ENCODE measurements at regions not wholly inside any gene's neighbourhood (a gene's known extent, or its start where the extent isn't known, plus 50 kb on each side); places are given as distances from the start of the nearest gene placed in this dataset.

GRCh38 chr10:107269626-107270025 lies 105.1 kb upstream of the SORCS1 start:
- TF ChIP-seq CTCF (IDR thresholded peaks at IDR 0.05) = no peak
- DNase-seq = no peak
- Histone ChIP-seq H3K4me1 (no peaks in the 10 kb centered on the region), H3K4me3 (no peak overlapping the region), H3K27me3 (no peaks in the 10 kb centered on the region), H3K9me3 (no peaks in the 10 kb centered on the region), H3K36me3 (no peaks in the 10 kb centered on the region), H3K27ac (no peak overlapping the region)
- intact Hi-C loops (cut with DNase I; ENCODE audit: low total_unique reads) = no loop called here

- intact Hi-C loops (cut with DNase I; ENCODE audit: low total_unique reads) = no loop called here
- no peak overlapping the region for H3K27ac ChIP-seq
- no peaks in the 10 kb centered on the region for H3K36me3 ChIP-seq
- no peaks in the 10 kb centered on the region for H3K9me3 ChIP-seq
- TF ChIP-seq CTCF (IDR thresholded peaks at IDR 0.05) = no peak
- DNase-seq = no peak
- no peaks in the 10 kb centered on the region for H3K4me1 ChIP-seq
- H3K4me3 ChIP-seq = no peak overlapping the region
- H3K27me3 ChIP-seq = no peaks in the 10 kb centered on the region
Observed at GRCh38 chr10:107264742-107265141, 100.2 kb upstream of the SORCS1 start.

GRCh38 chr10:107244122-107244521 lies 79.6 kb upstream of the SORCS1 start:
- Histone ChIP-seq H3K4me3 (no peak overlapping the region), H3K4me1 (no peaks in the 10 kb centered on the region), H3K27me3 (no peaks in the 10 kb centered on the region), H3K9me3 (no peaks in the 10 kb centered on the region), H3K27ac (no peak overlapping the region), H3K36me3 (no peaks in the 10 kb centered on the region)
- no peak for TF ChIP-seq CTCF (IDR thresholded peaks at IDR 0.05)
- DNase-seq = no peak
- intact Hi-C loops (cut with DNase I; ENCODE audit: low total_unique reads) = no loop called here

GRCh38 chr10:107238275-107238674 lies 73.8 kb upstream of the SORCS1 start:
- TF ChIP-seq CTCF (IDR thresholded peaks at IDR 0.05) = no peak
- H3K4me1 ChIP-seq = no peaks in the 10 kb centered on the region
- intact Hi-C loops (cut with DNase I; ENCODE audit: low total_unique reads) = no loop called here
- no peaks in the 10 kb centered on the region for H3K36me3 ChIP-seq
- no peak for DNase-seq
- no peaks in the 10 kb centered on the region for H3K27me3 ChIP-seq
- no peak overlapping the region for H3K4me3 ChIP-seq
- H3K27ac ChIP-seq = no peak overlapping the region
- H3K9me3 ChIP-seq = no peaks in the 10 kb centered on the region

- no peak overlapping the region for H3K4me3 ChIP-seq
- H3K27ac ChIP-seq = no peak overlapping the region
- H3K36me3 ChIP-seq = no peaks in the 10 kb centered on the region
- TF ChIP-seq CTCF (IDR thresholded peaks at IDR 0.05) = no peak
- intact Hi-C loops (cut with DNase I; ENCODE audit: low total_unique reads) = no loop called here
- DNase-seq = no peak
- no peaks in the 10 kb centered on the region for H3K9me3 ChIP-seq
- H3K4me1 ChIP-seq = no peaks in the 10 kb centered on the region
- H3K27me3 ChIP-seq = no peaks in the 10 kb centered on the region
Observed at GRCh38 chr10:107232013-107232412, 67.5 kb upstream of the SORCS1 start.

- no peak overlapping the region for H3K4me3 ChIP-seq
- no peak for DNase-seq
- H3K27me3 ChIP-seq = no peaks in the 10 kb centered on the region
- no peaks in the 10 kb centered on the region for H3K36me3 ChIP-seq
- intact Hi-C loops (cut with DNase I; ENCODE audit: low total_unique reads) = no loop called here
- H3K4me1 ChIP-seq = no peaks in the 10 kb centered on the region
- TF ChIP-seq CTCF (IDR thresholded peaks at IDR 0.05) = no peak
- H3K9me3 ChIP-seq = no peaks in the 10 kb centered on the region
- no peak overlapping the region for H3K27ac ChIP-seq
Observed at GRCh38 chr10:107230887-107231286, 66.4 kb upstream of the SORCS1 start.
